ENCODE measurements at regions not wholly inside any gene's neighbourhood (a gene's known extent, or its start where the extent isn't known, plus 50 kb on each side); places are given as distances from the start of the nearest gene placed in this dataset.

DNA sequence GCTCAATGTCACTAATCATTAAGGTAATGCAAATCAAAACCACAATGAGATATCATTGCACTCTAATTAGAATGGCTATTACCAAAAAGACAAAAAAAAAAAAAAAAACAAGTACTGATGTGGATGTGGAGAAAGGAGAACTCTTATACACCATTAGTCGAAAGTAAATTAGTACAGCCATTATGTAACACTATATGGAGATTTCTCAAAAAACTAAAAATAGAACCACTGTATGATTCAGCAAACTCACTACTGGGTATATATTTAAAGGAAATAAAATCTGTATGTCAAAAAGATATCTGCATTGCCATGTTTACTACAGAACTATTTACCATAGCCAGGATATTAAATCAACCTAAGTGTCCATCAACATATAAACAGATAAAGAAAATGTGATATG, 265.4 kb upstream of the ARHGAP20 start:
- Histone ChIP-seq H3K4me3 (no peak overlapping the region), H3K9me3 (no peaks in the 10 kb centered on the region), H3K4me1 (no peaks in the 10 kb centered on the region), H3K9ac (ENCODE audit: low read depth in 2 of 2, low read length in 2 of 2) (no peak overlapping the region), H3K27me3 (no peaks in the 10 kb centered on the region), H3K36me3 (no peaks in the 10 kb centered on the region), H3K27ac (no peak overlapping the region)
- intact Hi-C loops (cut with DNase I) = no loop called here
- DNase-seq = no peak
- no peak for TF ChIP-seq CTCF (IDR thresholded peaks at IDR 0.05)

DNA sequence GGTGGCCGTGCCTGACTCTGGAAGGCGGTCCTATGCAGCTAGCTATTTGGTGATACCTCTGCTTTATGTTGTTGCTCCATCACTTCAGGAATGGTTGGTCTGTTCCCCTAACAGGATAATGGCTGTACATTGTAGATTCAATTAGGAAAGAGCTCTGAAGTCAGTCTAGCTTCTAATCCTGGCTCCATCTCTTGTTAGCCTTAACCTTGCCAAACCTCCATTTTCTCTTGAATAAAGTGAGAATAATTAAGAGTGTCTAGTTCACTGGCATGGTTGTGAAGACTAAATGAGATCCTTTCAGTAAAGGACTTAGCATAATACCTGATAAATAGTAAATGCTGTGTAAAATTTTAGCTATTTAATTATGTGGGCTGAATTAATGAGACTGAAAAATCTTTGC, 262.5 kb upstream of the ARHGAP20 start:
- TF ChIP-seq CTCF (IDR thresholded peaks at IDR 0.05) = no peak
- Histone ChIP-seq H3K36me3 (no peaks in the 10 kb centered on the region), H3K27ac (no peak overlapping the region), H3K9ac (ENCODE audit: low read depth in 2 of 2, low read length in 2 of 2) (no peak overlapping the region), H3K27me3 (no peaks in the 10 kb centered on the region), H3K9me3 (no peaks in the 10 kb centered on the region), H3K4me3 (no peak overlapping the region), H3K4me1 (no peaks in the 10 kb centered on the region)
- intact Hi-C loops (cut with DNase I) = no loop called here
- no peak for DNase-seq

DNA sequence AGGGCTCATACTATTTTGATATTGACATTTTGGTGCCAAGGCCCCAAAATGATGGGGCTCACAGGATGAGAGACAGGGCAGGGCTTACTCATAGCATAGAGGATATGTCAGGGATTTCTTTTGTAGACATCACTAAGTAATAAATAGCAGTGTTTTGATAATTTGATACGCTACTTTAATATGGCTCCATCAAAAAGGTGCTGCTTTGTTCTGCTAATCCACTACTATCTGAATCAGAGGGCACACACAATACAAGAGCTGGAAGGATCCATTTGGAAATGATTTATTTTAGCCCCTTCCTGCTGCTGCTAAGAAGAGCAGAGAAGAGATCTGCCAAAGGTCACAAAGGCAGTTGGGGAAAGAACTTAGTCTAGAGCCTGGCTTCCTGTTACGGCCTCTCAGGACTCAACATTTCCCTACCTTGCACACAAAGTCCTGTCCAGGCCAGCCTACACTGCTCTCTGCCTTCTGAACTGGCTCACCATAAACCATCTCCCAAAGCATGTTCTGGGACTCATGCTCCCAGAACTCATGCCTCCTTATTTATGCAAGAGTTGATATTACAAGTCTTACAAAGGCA, 261.3 kb upstream of the ARHGAP20 start:
- H3K4me3 ChIP-seq = no peak overlapping the region
- H3K27ac ChIP-seq = no peak overlapping the region
- intact Hi-C loops (cut with DNase I) = no loop called here
- TF ChIP-seq CTCF (IDR thresholded peaks at IDR 0.05) = no peak
- no peaks in the 10 kb centered on the region for H3K27me3 ChIP-seq
- no peak for DNase-seq
- H3K9me3 ChIP-seq = no peaks in the 10 kb centered on the region
- no peak overlapping the region for H3K9ac ChIP-seq (ENCODE audit: low read depth in 2 of 2, low read length in 2 of 2)
- no peaks in the 10 kb centered on the region for H3K36me3 ChIP-seq
- no peaks in the 10 kb centered on the region for H3K4me1 ChIP-seq

GRCh38 chr11:110972640-110973039, 260.4 kb upstream of the ARHGAP20 start:
- H3K4me3 ChIP-seq = no peak overlapping the region
- intact Hi-C loops (cut with DNase I) = no loop called here
- DNase-seq = no peak
- no peaks in the 10 kb centered on the region for H3K9me3 ChIP-seq
- H3K27ac ChIP-seq = no peak overlapping the region
- no peaks in the 10 kb centered on the region for H3K27me3 ChIP-seq
- TF ChIP-seq CTCF (IDR thresholded peaks at IDR 0.05) = no peak
- no peaks in the 10 kb centered on the region for H3K36me3 ChIP-seq
- no peaks in the 10 kb centered on the region for H3K4me1 ChIP-seq
- no peak overlapping the region for H3K9ac ChIP-seq (ENCODE audit: low read depth in 2 of 2, low read length in 2 of 2)

DNA sequence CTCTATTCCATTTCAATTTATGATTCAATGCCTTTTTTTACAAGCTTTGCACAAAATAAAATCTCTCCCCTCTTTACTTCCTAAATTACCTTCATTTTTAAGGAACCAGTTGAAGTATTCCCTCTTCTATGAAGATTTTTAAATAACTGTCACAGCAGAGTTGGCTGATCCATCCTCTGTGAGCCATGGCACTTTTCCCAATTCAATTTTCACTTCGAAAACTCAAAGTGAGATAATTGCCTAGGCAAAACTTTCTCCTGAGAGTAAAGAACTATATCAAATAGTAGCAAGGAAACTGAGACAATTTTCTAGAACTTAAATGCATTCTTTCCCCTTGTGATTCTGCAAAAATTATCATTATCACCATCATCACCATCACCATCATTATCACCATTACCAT, 259.9 kb upstream of the ARHGAP20 start:
- intact Hi-C loops (cut with DNase I) = no loop called here
- no peak overlapping the region for H3K9ac ChIP-seq (ENCODE audit: low read depth in 2 of 2, low read length in 2 of 2)

More for the DNA sequence above, 259.9 kb upstream of the ARHGAP20 start:
- Histone ChIP-seq H3K27ac (no peak overlapping the region), H3K27me3 (no peaks in the 10 kb centered on the region), H3K36me3 (no peaks in the 10 kb centered on the region), H3K4me1 (no peaks in the 10 kb centered on the region), H3K4me3 (no peak overlapping the region), H3K9me3 (no peaks in the 10 kb centered on the region)
- DNase-seq = no peak
- TF ChIP-seq CTCF (IDR thresholded peaks at IDR 0.05) = no peak
